Activated naive CD4-positive, alpha-beta T cell treated with anti-CD3 and anti-CD28 coated beads, Interleukin-2, amount 10 ng/mL, durations not matched to agents 7 days and 5 days (primary cell): ENCODE measurements at regions not wholly inside any gene's neighbourhood (a gene's known extent, or its start where the extent isn't known, plus 50 kb on each side); places are given as distances from the start of the nearest gene placed in this dataset.

Experiments used
- CTCF ChIA-PET: fragments of 350-600 bp; sonication (Branson Sonifier 250); formaldehyde crosslinking; loops from one replicate; lab custom pipeline; 2021; ENCODE audit warnings: antibody characterized with exemption; lab: Charles Lee
- DNase-seq: peaks from one replicate; pipeline ENCODE4 v3.0.0-alpha.2; 2020
- H3K27ac Mint-ChIP-seq: one replicate; pipeline ENCODE4 v1.8.0; 2021; ENCODE audit warnings: mild to moderate bottlenecking, moderate library complexity, mixed read lengths
- H3K27me3 Mint-ChIP-seq: one replicate; pipeline ENCODE4 v1.8.0; 2021; ENCODE audit warnings: mild to moderate bottlenecking, mixed read lengths
- H3K36me3 Mint-ChIP-seq: one replicate; pipeline ENCODE4 v1.8.0; 2021; ENCODE audit warnings: mixed read lengths
- H3K4me1 Mint-ChIP-seq: one replicate; pipeline ENCODE4 v1.8.0; 2021; ENCODE audit warnings: mixed read lengths
- H3K4me3 Mint-ChIP-seq: one replicate; pipeline ENCODE4 v1.8.0; 2021; ENCODE audit warnings: mild to moderate bottlenecking, moderate library complexity, mixed read lengths
- H3K9me3 Mint-ChIP-seq: one replicate; pipeline ENCODE4 v1.8.0; 2021; ENCODE audit warnings: mixed read lengths

- CTCF ChIA-PET, result interaction anchor here (1.3 kb wide), 1 partner anchor 10 kb away, joined by 3 read pairs; no protein-coding TSS in a partner anchor
- Mint-ChIP-seq H3K9me3 (no peaks in the 10 kb centered on the region), H3K4me1 (no peaks in the 10 kb centered on the region), H3K27ac (no peak overlapping the region), H3K27me3 (peaks cover 28% of the 10 kb centered on the region), H3K4me3 (no peak overlapping the region), H3K36me3 (no peaks in the 10 kb centered on the region)
- no peak for DNase-seq
Observed at GRCh38 chr1:234554218-234554697, 55.7 kb downstream of the IRF2BP2 start.

- peaks cover 33% of the 10 kb centered on the region for H3K27me3 Mint-ChIP-seq
- no peaks in the 10 kb centered on the region for H3K4me1 Mint-ChIP-seq
- no peaks in the 10 kb centered on the region for H3K36me3 Mint-ChIP-seq
- no peak for DNase-seq
- CTCF ChIA-PET, result interaction anchor here (0.7 to 1.3 kb wide), 2 partner anchors 9 to 540 kb away, joined by 3 read pairs; no protein-coding TSS in a partner anchor
- H3K4me3 Mint-ChIP-seq, result no peak overlapping the region
- H3K9me3 Mint-ChIP-seq, result no peaks in the 10 kb centered on the region
- H3K27ac Mint-ChIP-seq, result no peak overlapping the region
Observed at GRCh38 chr1:234553240-234554188, 56.5 kb downstream of the IRF2BP2 start.

- CTCF ChIA-PET, result no interaction called here
Observed at GRCh38 chr1:234551032-234551378, 59.0 kb downstream of the IRF2BP2 start.

GRCh38 chr1:234550341-234551031, 59.5 kb downstream of the IRF2BP2 start:
- CTCF ChIA-PET, result interaction anchor here (0.8 kb wide), 1 partner anchor 22 kb away, joined by 3 read pairs; no protein-coding TSS in a partner anchor

More at GRCh38 chr1:234551032-234551378, 59.0 kb downstream of the IRF2BP2 start:
- no peak for DNase-seq
- Mint-ChIP-seq H3K4me3 (no peak overlapping the region), H3K9me3 (no peaks in the 10 kb centered on the region), H3K36me3 (no peaks in the 10 kb centered on the region), H3K4me1 (peaks cover 1% of the 10 kb centered on the region), H3K27me3 (peaks cover 37% of the 10 kb centered on the region), H3K27ac (no peak overlapping the region)

GRCh38 chr1:234549447-234550021, 60.4 kb downstream of the IRF2BP2 start:
- DNase-seq, result no peak
- Mint-ChIP-seq H3K4me3 (no peak overlapping the region), H3K36me3 (no peaks in the 10 kb centered on the region), H3K27ac (no peak overlapping the region), H3K27me3 (peaks cover 37% of the 10 kb centered on the region), H3K9me3 (no peaks in the 10 kb centered on the region), H3K4me1 (peaks cover 15% of the 10 kb centered on the region)
- CTCF ChIA-PET, result interaction anchor here (0.8 kb wide), 1 partner anchor 21 kb away, joined by 3 read pairs; no protein-coding TSS in a partner anchor

More at GRCh38 chr1:234550341-234551031, 59.5 kb downstream of the IRF2BP2 start:
- no peaks in the 10 kb centered on the region for H3K9me3 Mint-ChIP-seq
- H3K4me1 Mint-ChIP-seq, result peaks cover 5% of the 10 kb centered on the region
- DNase-seq, result no peak
- peaks cover 37% of the 10 kb centered on the region for H3K27me3 Mint-ChIP-seq
- H3K27ac Mint-ChIP-seq, result no peak overlapping the region
- H3K36me3 Mint-ChIP-seq, result no peaks in the 10 kb centered on the region
- no peak overlapping the region for H3K4me3 Mint-ChIP-seq

GRCh38 chr1:234546890-234547788, 62.8 kb downstream of the IRF2BP2 start:
- H3K4me3 Mint-ChIP-seq, result no peak overlapping the region
- DNase-seq, result no peak
- H3K27me3 Mint-ChIP-seq, result peaks cover 25% of the 10 kb centered on the region
- no peak overlapping the region for H3K27ac Mint-ChIP-seq
- peaks cover 30% of the 10 kb centered on the region for H3K4me1 Mint-ChIP-seq
- no peaks in the 10 kb centered on the region for H3K9me3 Mint-ChIP-seq
- H3K36me3 Mint-ChIP-seq, result no peaks in the 10 kb centered on the region
- CTCF ChIA-PET, result interaction anchor here (1.1 kb wide), 1 partner anchor 51 kb away, joined by 3 read pairs; no protein-coding TSS in a partner anchor

GRCh38 chr1:234546387-234546704, 63.6 kb downstream of the IRF2BP2 start:
- Mint-ChIP-seq H3K4me3 (no peak overlapping the region), H3K4me1 (peaks cover 30% of the 10 kb centered on the region), H3K36me3 (no peaks in the 10 kb centered on the region), H3K9me3 (no peaks in the 10 kb centered on the region), H3K27ac (no peak overlapping the region), H3K27me3 (peaks cover 20% of the 10 kb centered on the region)
- CTCF ChIA-PET, result no interaction called here
- no peak for DNase-seq

- Mint-ChIP-seq H3K27ac (no peak overlapping the region), H3K4me3 (no peak overlapping the region), H3K27me3 (peaks cover 15% of the 10 kb centered on the region), H3K4me1 (peaks cover 30% of the 10 kb centered on the region), H3K9me3 (no peaks in the 10 kb centered on the region), H3K36me3 (no peaks in the 10 kb centered on the region)
- CTCF ChIA-PET, result no interaction called here
- DNase-seq, result no peak
Observed at GRCh38 chr1:234545517-234546386, 64.2 kb downstream of the IRF2BP2 start.

- Mint-ChIP-seq H3K27me3 (peaks cover 8% of the 10 kb centered on the region), H3K4me1 (peaks cover 35% of the 10 kb centered on the region), H3K27ac (peak overlapping the region; percentile 82), H3K4me3 (no peak overlapping the region), H3K9me3 (no peaks in the 10 kb centered on the region), H3K36me3 (no peaks in the 10 kb centered on the region)
- peak; percentile 37 for DNase-seq
- CTCF ChIA-PET, result interaction anchor here (1.0 to 2.6 kb wide), 6 partner anchors 9 to 57 kb away, joined by 3 to 8 read pairs (median 3); no protein-coding TSS in a partner anchor
Observed at GRCh38 chr1:234544087-234544579, 65.2 kb upstream of the TARBP1 start.

- peak overlapping the region; percentile 82 for H3K27ac Mint-ChIP-seq
- peaks cover 4% of the 10 kb centered on the region for H3K27me3 Mint-ChIP-seq
- CTCF ChIA-PET, result interaction anchor here (1.0 to 2.6 kb wide), 6 partner anchors 10 to 57 kb away, joined by 3 to 8 read pairs (median 3); no protein-coding TSS in a partner anchor
- peaks cover 35% of the 10 kb centered on the region for H3K4me1 Mint-ChIP-seq
- DNase-seq, result no peak
- H3K4me3 Mint-ChIP-seq, result no peak overlapping the region
- no peaks in the 10 kb centered on the region for H3K36me3 Mint-ChIP-seq
- H3K9me3 Mint-ChIP-seq, result no peaks in the 10 kb centered on the region
Observed at GRCh38 chr1:234543442-234544086, 64.6 kb upstream of the TARBP1 start.

- CTCF ChIA-PET, result interaction anchor here (2.6 kb wide), 1 partner anchor 55 kb away, joined by 7 read pairs; no protein-coding TSS in a partner anchor
- Mint-ChIP-seq H3K9me3 (no peaks in the 10 kb centered on the region), H3K4me1 (peaks cover 35% of the 10 kb centered on the region), H3K36me3 (no peaks in the 10 kb centered on the region), H3K27ac (no peak overlapping the region), H3K27me3 (peaks cover 9% of the 10 kb centered on the region), H3K4me3 (no peak overlapping the region)
- DNase-seq, result no peak
Observed at GRCh38 chr1:234542211-234542850, 63.4 kb upstream of the TARBP1 start.
